ENCODE measurements at regions not wholly inside any gene's neighbourhood (a gene's known extent, or its start where the extent isn't known, plus 50 kb on each side); places are given as distances from the start of the nearest gene placed in this dataset.
"Not testable (repeated sequence)": the region's sequence is repeated elsewhere in the genome, so short reads cannot be mapped to it uniquely, and the experiment has no call there.

DNA sequence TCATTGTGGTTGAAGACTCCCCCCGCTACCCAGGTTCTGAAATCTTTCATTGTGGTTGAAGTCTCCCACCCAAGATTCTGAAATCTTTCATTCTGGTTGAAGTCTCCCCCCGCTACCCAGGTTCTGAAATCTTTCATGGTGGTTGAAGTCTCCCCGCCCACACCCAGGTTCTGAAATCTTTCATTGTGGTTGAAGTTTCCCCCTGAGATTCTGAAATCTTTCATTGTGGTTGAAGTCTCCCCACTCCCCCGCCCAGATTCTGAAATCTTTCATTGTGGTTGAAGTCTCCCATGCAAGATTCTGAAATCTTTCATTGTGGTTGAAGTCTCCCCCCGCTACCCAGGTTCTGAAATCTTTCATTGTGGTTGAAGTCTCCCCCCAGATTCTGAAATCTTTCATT is 916.0 kb downstream of the BRD1 start:
- DNase-seq (ENCODE audit: low spot score), result peak; percentile 36

DNA sequence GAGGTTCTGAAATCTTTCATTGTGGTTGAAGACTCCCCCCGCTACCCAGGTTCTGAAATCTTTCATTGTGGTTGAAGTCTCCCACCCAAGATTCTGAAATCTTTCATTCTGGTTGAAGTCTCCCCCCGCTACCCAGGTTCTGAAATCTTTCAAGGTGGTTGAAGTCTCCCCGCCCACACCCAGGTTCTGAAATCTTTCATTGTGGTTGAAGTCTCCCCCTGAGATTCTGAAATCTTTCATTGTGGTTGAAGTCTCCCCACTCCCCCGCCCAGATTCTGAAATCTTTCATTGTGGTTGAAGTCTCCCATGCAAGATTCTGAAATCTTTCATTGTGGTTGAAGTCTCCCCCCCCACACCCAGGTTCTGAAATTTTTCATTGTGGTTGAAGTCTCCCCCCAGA is 916.6 kb downstream of the BRD1 start:
- not testable (repeated sequence) for DNase-seq (ENCODE audit: low spot score)

DNA sequence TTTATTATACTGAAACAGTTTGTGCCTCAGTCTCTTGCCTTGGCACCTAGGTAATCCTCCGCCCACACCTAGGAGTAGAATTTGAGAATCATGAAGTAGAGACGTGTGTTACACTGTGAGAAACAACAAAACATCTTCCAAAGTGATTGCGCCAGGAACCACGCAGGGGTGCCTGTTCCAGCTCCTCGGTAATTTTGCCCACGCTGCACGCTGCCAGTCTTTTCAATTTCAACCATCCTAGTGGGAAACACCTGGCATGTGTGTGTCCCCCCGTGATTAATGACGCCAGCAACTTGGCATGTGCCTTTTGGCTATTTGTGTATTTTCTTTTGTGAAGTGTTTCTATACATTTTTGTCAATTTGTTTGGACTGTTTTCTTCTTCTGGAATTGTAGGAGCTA is 919.1 kb downstream of the BRD1 start:
- no peak for DNase-seq (ENCODE audit: low spot score)

DNA sequence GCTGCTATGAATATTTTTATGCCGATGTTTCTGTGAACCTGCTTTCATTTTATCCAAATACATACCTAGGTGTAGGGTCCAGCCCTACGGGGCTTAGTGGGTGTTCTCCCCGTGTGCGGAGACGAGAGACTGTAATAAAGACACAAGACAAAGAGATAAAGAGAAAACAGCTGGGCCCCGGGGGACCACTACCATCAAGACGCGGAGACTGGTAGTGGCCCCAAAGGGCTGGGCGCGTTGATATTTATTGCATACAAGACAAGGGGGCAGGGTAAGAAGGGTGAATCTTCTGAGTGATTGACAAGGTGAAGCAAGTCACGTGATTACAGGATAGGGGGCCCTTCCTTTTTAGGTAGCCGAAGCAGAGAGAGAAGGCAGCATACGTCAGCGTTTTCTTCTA is 920.1 kb downstream of the BRD1 start:
- DNase-seq (ENCODE audit: low spot score), result no peak

DNA sequence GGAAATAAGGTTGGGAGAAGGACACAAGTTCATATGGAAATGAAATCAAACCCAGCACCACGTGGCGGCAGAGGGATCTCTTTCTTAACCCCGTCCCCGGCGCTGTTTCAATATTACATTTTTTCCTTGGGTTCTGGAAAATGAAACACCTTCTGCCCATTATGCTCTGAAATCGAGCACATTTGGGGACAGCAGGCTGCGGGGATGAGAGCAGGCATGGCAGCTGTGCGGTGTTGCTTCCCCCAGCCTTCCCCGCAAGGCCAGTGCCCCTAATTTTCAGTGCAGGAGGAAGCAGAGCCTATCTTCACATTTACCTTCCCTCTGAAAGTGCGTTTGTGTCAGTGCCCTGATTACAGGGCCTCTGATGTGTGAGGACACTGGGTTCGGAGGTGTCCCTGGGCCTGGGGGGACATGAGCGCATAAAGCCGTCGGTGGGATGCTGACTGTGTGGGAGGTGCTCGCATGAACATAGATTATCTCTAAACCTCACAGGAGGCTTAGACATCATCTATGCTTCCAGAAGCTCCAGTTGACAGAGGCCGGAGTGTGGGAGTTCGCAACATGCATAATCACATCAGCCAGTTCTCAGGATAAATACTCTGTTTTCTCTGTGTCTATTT is 921.3 kb downstream of the BRD1 start:
- DNase-seq (ENCODE audit: low spot score), result no peak

DNA sequence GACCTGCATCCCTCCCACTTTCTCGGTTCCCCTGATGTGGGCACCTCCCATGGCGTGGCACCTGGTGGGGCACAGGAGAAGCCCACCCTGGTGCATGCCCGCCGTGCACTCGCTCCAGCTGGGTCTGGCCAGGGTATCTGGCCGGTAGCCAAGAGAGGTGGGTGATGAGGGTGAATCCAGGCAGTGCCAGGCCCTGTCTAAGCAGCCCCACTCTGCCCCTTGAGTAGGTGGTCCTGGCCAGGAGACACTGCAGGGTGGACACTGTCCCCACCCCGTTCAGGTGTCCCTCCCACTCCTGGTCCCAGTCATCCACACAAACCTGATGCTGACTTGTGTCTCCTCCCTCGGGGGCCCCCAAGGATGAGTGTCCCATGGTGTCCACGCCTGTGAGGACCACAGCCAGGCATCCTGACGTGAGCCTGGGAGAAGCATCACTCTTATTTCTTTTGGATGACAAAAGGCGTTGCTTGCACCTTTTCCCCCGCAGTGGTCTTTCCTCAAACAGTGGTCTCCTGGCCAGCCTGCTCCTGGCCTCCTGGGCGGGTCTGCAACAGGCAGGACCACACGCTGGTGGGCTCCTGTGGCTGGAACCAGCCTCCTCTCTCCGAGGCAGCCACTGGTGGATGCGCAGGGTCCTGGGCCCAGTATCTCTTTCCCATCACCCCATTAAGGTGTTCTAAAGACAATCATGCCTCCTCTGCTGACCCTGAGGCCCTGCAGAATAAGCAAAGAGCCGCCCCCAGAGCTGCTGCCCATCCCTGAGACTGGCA is 922.3 kb downstream of the BRD1 start:
- DNase-seq (ENCODE audit: low spot score), result no peak

DNA sequence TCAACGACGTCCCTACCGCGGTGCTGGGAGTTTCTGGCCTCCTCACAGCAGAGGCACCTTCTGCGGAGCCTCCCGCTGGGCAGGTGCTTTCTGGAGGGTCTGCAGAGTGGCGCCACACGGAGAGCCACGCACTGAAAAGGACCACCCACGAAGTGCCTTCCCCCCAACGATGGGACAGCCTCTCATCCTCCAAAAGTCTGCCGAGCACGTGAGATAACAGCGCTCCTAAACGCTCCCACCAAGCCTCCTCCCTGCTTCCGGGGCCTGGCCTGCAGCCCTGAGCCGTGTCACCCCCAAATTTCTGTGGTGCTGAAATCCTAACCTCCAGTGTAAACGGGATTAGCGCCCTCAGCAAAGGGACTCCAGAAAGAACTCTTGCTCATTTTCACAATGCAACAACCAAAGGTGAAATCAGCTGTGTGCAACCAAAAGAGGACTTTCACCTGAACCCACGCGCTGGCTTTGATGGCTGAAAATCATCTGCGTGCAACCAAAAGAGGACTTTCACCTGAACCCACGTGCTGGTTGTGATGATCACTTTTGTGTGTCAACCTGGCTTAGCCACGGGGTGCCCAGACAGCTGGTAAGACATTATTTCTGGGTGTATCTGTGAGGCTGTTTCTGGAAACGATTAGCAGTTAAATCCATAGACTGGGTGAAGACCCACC is 924.6 kb downstream of the BRD1 start:
- no peak for DNase-seq (ENCODE audit: low spot score)

DNA sequence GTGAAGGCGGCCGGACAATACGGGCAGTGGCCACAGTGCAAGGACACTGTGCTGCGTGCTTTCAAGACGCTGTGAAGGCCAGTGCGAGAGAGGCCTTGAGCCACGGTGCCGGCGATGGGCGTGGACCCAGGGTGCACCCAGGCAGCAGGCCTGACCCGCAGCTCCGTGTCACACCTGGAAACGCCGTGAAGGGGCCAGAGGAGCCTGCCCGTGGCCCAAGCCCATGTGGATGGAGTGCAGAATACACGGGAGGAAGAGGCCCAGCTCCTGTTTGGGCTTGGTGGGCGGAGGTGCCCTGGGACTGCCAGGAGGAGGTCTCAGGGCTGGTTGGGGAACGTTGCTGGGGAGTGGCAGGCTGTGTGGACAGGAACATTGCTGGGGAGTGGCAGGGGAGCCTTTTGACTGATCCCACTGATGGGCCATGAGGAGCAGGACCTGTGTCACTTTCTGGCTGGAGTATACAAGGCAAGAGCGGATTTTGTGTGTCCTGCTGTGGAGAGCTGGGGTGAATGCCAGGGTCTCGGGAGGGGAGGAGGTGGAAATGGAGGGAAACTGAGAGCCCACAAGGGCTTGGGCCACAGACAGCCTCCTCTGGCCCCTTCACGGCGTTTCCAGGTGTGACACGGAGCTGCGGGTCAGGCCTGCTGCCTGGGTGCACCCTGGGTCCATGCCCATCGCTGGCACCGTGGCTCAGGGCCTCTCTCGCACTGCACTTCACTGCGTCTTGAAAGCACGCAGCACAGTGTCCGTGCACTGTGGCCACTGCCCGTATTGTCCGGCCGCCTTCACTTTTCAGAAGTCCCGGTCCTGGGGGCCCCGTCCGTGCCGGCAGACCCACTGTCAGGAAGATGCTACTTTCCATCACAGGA is 925.4 kb downstream of the BRD1 start:
- DNase-seq (ENCODE audit: low spot score), result no peak

DNA sequence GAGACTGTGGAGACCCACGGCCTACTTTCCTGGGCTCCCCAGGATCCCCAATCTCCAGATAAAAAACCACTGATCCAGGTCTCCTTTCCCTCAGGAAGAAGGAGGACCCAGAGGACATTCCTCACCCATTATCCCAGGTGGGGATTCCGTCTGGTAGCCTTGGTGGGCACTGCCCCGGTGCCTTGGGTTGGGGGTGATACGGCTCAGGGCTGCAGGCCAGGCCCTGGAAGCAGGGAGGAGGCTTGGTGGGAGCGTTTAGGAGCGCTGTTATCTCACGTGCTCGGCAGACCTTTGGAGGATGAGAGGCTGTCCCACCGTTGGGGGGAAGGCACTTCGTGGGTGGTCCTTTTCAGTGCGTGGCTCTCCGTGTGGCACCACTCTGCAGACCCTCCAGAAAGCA is 926.3 kb downstream of the BRD1 start:
- no peak for DNase-seq (ENCODE audit: low spot score)

DNA sequence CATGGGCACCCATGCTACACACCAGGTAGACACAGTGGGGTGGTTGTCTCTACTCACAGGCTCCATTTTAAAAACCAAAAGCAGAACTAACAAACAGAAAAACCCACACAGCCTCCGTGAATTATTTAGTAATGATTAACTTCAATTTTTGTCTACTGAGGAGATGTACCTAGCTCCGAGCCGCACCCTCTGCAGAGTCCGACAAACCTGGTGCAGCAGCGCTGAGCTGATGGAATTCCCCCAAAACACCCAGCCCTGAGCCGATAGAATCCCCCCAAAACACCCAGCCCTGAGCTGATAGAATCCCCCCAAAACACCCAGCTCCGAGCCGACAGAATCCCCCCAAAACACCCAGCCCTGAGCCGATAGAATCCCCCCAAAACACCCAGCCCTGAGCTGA is 927.0 kb downstream of the BRD1 start:
- DNase-seq (ENCODE audit: low spot score), result no peak

DNA sequence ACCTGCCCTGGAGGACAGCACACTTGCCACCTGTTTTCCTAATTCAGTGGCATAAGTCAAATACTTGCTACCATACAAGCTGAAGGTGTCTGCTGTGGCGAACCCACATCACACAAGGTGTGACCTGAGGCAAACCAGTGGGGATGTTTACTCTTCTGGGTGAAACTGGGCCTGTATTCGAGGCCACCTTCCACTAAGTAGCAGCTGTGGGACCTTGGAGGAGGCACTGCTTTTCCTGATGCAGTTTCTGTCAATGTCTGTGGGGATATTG is 927.4 kb downstream of the BRD1 start:
- DNase-seq (ENCODE audit: low spot score), result no peak

DNA sequence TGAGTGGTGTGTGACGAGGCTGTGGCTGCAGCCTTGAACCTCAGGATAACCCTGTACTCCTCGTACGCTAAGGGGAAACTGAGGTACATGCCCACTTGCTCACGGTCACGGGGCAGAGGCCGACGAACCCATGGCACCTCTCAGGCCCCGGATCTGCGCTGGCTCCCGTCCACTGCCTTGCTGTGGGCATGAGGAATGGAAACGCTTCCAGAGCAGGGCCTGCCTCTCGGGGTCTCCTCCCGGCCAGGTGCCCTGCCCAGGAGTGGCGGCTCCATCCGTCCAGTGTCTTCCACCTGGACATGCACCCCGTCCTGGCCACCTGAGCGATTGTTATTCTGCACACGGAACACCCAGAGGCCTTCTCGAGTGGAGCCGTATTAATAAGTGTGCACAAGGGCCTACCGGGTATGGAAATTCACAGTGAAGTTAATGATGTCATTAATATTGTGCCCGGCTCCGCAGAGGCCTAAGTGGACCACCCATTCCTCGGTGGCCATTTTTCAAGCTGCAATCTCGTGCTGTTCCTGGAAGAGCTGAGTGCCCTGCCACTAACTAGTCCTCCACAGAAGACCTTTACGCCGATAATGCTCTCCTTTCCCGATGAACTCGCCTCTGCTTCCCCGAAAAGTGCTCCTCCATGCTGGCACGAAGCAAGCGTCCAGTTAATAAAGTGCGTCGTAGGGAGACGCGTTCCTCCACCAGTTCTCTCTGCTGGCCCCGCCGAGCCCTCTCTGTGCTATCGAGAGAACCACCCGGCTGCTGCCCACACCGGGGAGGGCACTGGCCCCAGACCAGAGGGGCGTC is 927.9 kb downstream of the BRD1 start:
- DNase-seq (ENCODE audit: low spot score), result no peak

DNA sequence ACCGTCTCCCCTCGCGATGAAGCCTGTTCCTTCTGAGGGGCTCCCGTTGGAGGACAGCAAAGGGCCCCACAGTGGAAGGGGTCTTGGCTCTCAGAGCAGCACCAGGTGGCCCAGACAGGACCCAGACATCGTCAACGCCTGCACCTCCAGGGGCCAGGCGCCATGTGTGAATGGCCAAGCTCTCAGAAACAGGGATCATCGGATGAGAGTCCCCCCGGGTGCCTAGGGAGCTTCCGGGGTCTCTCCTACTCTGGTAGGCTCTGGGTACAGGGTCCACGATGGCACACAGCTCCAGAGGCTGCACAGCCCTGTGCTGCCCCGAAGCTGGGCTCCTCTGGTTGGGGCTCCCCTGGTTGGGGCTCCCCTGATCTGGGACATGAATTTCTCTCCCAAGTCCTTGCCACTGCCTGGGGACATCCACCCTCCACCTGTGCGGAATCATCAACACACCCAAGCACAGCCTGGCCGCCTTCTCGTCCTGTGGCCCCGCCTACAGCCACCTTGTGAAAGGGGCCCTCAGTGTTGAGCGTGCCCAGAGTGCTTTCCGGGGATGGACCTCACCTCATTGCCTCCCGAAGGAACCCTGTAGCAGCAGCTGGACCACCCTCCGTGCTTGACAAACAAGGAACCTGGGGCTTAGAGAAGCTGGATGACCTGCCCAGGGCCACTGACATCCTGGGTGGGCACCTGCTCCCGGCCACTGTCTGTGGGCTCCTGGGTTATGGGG is 929.0 kb downstream of the BRD1 start:
- DNase-seq (ENCODE audit: low spot score), result no peak

DNA sequence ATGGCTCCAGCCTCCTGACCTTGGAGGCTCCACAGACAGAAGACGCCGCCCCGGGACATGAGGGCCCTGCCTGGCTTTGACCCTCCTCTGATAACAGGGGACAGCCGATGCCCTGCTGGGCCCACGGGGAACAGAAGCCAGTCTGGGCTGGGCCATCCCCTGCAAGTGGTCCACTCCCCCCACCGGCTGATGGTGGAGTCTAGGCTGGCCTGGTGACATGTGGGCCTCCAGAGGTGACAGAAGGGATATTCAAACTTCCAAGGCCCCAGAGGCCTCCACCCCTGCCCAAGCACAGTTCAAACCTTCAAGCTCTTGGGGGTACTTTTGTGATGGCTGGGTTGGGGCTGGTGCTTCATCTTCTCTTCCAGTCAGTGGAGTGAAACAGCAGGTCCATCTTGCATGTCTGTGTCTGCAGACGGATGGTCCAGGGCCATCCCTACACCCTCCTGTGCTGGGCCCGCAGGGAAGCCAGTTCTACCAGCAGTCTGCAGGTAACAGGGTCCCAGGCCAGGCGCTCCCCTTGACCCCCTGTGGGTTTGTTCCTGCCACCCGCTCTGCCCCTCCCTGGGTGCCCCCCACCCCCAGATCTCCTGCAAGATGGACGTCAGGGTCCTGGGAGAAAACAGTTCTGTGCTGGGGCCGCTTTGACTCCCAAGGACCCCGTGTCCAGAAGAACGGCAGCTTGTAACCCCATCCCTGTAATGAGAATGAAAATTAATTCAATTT is 929.9 kb downstream of the BRD1 start:
- DNase-seq (ENCODE audit: low spot score), result no peak

DNA sequence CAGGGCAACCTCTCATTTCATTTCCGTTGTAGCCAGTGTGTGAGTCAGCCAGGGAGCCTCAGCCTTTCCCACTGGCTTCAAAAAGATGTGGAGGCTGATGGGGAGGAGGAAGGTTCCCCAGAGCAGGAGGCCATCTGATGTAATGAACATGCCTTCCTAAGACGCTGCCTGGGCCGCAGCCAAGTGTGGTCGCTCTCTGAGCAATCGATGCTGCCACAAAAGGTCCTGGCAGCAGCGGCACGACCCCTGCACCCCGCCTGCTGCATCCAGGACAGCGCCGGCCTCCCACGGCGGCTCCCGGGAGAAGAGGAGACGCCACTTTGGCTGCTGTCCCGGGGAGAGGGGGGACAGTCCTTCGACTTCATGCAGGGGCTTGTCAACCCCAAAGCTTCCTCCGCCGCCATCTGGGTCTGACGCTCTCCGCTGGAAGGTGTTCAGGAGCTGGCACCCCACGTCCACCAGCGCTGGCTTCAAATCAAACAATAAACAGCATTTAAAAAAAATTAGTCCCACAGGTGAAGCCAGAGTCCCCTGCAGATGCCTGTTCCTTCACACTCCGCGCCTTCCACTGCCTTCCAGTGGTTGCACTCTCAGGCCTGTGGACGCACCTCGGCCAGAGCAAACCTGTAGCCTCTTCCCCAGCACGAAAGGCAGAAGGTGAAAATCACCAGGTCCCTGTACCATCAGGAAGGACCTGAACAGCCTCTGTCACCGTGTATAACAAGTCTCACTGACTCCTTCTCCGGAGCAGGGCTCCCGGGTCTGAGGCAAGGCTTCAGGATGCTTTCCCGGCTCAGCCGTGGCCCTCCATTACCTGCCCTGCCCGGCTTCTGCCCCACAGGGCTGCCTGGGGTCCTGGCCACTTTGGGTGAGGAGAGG is 930.7 kb downstream of the BRD1 start:
- DNase-seq (ENCODE audit: low spot score), result no peak

DNA sequence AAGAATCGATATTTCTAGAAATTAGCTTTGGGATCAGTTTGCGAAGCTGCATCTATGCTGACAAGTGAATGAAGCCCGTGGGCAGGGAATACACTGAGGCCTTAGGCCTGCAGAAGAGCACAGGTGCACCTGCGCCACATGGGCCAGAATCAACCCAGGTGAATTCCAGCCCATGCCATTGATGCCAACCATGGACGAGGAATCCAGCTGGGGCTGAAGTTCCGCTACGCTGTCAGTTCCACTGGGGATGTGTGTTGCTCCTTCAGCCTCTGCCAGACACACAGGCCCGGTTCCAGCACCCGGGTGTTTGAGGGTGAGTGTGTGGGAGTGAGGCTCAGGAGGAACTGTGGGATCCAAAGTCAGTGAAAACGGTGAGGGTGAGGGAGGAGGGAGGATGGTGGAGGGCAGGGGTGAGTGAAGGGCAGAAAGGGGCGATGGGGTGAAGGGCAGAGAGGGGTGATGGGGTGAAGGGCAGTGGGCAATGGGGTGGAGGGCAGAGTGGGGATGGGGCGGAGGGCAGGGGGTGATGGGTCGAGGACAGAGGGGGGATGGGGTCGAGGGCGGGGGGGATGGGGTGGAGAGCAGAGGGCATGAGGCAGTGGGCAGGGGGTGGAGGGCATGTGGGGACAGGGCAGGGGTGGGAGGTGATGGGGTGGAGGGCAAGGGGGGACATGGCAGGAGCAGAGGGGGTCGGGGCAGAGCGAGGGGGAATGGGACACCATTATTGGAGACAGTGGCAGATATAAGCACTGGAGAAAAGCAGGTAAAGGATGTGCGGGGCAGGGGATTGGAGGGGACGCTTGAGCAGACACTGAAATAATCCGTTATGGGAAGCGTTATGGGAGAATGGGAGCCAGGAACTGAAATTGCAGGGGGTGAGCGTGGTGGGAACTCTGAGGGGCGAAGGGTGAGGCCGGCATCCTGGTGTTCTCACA is 931.6 kb downstream of the BRD1 start:
- DNase-seq (ENCODE audit: low spot score), result no peak

DNA sequence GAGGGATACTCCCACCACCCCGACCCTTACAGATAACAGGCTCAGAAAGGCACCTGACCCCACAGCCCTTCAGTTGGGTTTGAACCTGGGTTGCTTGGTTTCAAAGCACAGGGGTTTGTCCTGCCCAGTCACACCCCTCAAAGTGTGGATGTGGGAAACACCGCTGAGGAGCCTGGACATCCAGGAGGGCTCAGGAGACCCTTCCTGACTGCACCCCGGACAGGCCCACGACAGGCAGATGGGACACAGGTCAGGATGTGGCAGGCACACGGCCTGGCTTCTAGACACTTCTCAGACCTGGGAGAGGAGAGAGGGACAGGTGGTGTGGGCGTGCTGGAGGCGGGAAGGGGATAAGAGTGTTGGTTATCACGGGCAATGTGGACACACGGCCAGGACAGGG is 932.3 kb downstream of the BRD1 start:
- DNase-seq (ENCODE audit: low spot score), result no peak

DNA sequence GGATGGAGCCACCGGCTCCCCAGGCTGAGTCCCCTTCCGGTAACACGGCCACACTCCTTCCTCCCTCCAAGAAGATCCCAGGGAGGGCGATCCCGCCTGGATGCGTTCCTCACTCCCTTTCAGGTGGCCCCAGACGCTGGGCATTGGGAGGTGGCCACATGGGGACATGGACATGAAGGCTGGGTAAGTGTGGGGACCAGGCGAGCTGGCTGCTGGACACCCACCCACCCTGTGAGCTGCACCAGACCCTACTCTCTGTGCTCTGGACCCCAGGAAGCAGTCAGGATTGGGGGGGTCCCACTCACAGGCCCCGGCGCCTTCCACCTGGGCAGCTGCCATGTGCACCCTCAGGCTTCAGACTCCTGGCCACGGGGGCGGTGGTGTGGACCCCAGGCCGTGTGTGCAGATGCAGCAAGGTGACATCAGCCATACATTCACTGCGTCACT is 932.8 kb downstream of the BRD1 start:
- DNase-seq (ENCODE audit: low spot score), result no peak

All from SW480 (cell line).